Nephron progenitor cell (in vitro differentiated cells): ENCODE measurements at regions not wholly inside any gene's neighbourhood (a gene's known extent, or its start where the extent isn't known, plus 50 kb on each side); places are given as distances from the start of the nearest gene placed in this dataset.

Experiments used
- DNase-seq: peaks from one replicate; pipeline ENCODE4 v3.0.0; 2021
- H3K27ac Mint-ChIP-seq: 2 replicates; pipeline ENCODE4 v1.8.0; 2021; ENCODE audit warnings: mild to moderate bottlenecking, moderate library complexity, mixed read lengths
- H3K27me3 Mint-ChIP-seq: 2 replicates; pipeline ENCODE4 v1.8.0; 2021; ENCODE audit warnings: mild to moderate bottlenecking, low read depth, mixed read lengths; ENCODE audit not compliant: poor library complexity
- H3K36me3 Mint-ChIP-seq: 2 replicates; pipeline ENCODE4 v1.8.0; 2021; ENCODE audit warnings: low read depth, mixed read lengths
- H3K4me1 Mint-ChIP-seq: 2 replicates; pipeline ENCODE4 v1.8.0; 2021; ENCODE audit warnings: mixed read lengths
- H3K4me3 Mint-ChIP-seq: 2 replicates; pipeline ENCODE4 v1.8.0; 2021; ENCODE audit warnings: mild to moderate bottlenecking, moderate library complexity, mixed read lengths
- H3K9me3 Mint-ChIP-seq: 2 replicates; pipeline ENCODE4 v1.8.0; 2021; ENCODE audit warnings: mild to moderate bottlenecking, moderate library complexity, mixed read lengths
- CTCF ChIP-seq: fragments of 200-600 bp; sonication (generic); IDR thresholded peaks from 2 replicates; pipeline ENCODE4 v1.5.0; 2021; ENCODE audit warnings: antibody characterized with exemption

GRCh38 chr16:35325936-35326335 lies 1866.5 kb downstream of the TP53TG3F start:
- no peaks in the 10 kb centered on the region for H3K4me1 Mint-ChIP-seq
- DNase-seq, result no peak
- no peak for TF ChIP-seq CTCF
- H3K4me3 Mint-ChIP-seq, result no peak overlapping the region
- H3K27ac Mint-ChIP-seq, result no peak overlapping the region
- no peaks in the 10 kb centered on the region for H3K27me3 Mint-ChIP-seq
- peaks cover 4% of the 10 kb centered on the region for H3K36me3 Mint-ChIP-seq
- H3K9me3 Mint-ChIP-seq, result peaks cover 87% of the 10 kb centered on the region

- Mint-ChIP-seq H3K27ac (no peak overlapping the region), H3K36me3 (no peaks in the 10 kb centered on the region), H3K4me3 (no peak overlapping the region), H3K4me1 (no peaks in the 10 kb centered on the region), H3K27me3 (no peaks in the 10 kb centered on the region), H3K9me3 (peaks cover 69% of the 10 kb centered on the region)
- TF ChIP-seq CTCF, result no peak
- DNase-seq, result no peak
Observed at GRCh38 chr16:35339337-35339736, 1879.9 kb downstream of the TP53TG3F start.

- no peak for DNase-seq
- H3K4me1 Mint-ChIP-seq, result no peaks in the 10 kb centered on the region
- H3K9me3 Mint-ChIP-seq, result peaks cover 73% of the 10 kb centered on the region
- H3K27ac Mint-ChIP-seq, result no peak overlapping the region
- H3K36me3 Mint-ChIP-seq, result no peaks in the 10 kb centered on the region
- no peak for TF ChIP-seq CTCF
- no peaks in the 10 kb centered on the region for H3K27me3 Mint-ChIP-seq
- H3K4me3 Mint-ChIP-seq, result no peak overlapping the region
Observed at GRCh38 chr16:35342012-35342411, 1882.6 kb downstream of the TP53TG3F start.

- H3K27ac Mint-ChIP-seq, result no peak overlapping the region
- no peak for TF ChIP-seq CTCF
- H3K4me1 Mint-ChIP-seq, result no peaks in the 10 kb centered on the region
- H3K36me3 Mint-ChIP-seq, result no peaks in the 10 kb centered on the region
- peaks cover 69% of the 10 kb centered on the region for H3K9me3 Mint-ChIP-seq
- no peaks in the 10 kb centered on the region for H3K27me3 Mint-ChIP-seq
- no peak for DNase-seq
- no peak overlapping the region for H3K4me3 Mint-ChIP-seq
Observed at GRCh38 chr16:35344012-35344762, 1884.8 kb downstream of the TP53TG3F start.

- no peaks in the 10 kb centered on the region for H3K36me3 Mint-ChIP-seq
- DNase-seq, result no peak
- no peak overlapping the region for H3K4me3 Mint-ChIP-seq
- no peak for TF ChIP-seq CTCF
- no peaks in the 10 kb centered on the region for H3K4me1 Mint-ChIP-seq
- peaks cover 64% of the 10 kb centered on the region for H3K9me3 Mint-ChIP-seq
- H3K27ac Mint-ChIP-seq, result no peak overlapping the region
- H3K27me3 Mint-ChIP-seq, result no peaks in the 10 kb centered on the region
Observed at GRCh38 chr16:35352431-35352830, 1893.0 kb downstream of the TP53TG3F start.

- no peak for DNase-seq
- Mint-ChIP-seq H3K27me3 (no peaks in the 10 kb centered on the region), H3K4me1 (no peaks in the 10 kb centered on the region), H3K36me3 (no peaks in the 10 kb centered on the region), H3K9me3 (peaks cover 71% of the 10 kb centered on the region), H3K4me3 (no peak overlapping the region), H3K27ac (no peak overlapping the region)
- no peak for TF ChIP-seq CTCF
Observed at GRCh38 chr16:35363510-35363909, 1904.1 kb downstream of the TP53TG3F start.
